Dorsolateral prefrontal cortex (tissue), 40 donors: ENCODE measurements at regions not wholly inside any gene's neighbourhood (a gene's known extent, or its start where the extent isn't known, plus 50 kb on each side); places are given as distances from the start of the nearest gene placed in this dataset.

Experiments used
- microRNA-seq, 43 experiments: library from miRNA; unstranded; fragments of <30 nt; microRNA quantifications; one replicate each; pipeline ENCODE4 v1.2.0, GENCODE V29; 2022

Small RNA genes lying in the stretch of these regions (microRNA-seq; reads per million reads assigned to microRNA genes)
- gene MIR3672: 0 to 0.56 (median 0) reads per million in 43 experiments
